Forelimb muscle (tissue), 1 donor: ENCODE measurements at regions not wholly inside any gene's neighbourhood (a gene's known extent, or its start where the extent isn't known, plus 50 kb on each side); places are given as distances from the start of the nearest gene placed in this dataset.

Source experiments
- DNase-seq: peaks from one replicate; pipeline ENCODE4 v3.0.0-alpha.2; 2013; ENCODE audit warnings: low read depth

DNA sequence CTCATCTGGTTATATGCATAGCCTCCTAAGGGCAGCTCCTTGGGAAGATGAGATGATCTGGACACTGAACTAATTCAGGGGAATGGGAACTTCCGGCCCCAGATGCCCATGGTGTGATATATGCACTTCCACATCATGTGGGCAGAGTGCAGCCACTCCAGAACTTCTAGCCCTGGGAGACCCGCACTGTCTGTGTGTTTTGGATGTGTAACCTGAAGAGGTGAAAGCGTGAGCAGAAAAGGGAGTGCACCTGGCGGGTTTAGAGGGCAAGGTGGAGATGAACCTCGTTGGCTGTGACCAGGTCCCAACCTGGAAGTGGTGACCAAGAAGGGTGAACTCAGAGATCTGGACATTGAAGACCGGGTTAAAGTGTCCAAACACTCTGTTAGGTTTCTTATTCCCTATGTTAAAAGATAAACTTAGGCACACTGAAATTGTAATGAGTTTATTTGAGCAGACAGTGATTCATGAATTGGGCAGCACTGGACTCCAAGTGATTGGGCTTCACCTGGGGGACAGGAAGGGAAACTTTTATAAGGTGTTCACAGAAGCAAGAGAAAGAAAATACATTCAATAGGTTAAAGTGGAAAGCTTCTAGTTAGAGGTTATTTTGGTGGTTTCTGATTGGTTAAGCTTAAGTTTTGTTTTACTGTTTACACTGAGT lies 296.2 kb upstream of the SKOR2 start:
- no peak for DNase-seq

DNA sequence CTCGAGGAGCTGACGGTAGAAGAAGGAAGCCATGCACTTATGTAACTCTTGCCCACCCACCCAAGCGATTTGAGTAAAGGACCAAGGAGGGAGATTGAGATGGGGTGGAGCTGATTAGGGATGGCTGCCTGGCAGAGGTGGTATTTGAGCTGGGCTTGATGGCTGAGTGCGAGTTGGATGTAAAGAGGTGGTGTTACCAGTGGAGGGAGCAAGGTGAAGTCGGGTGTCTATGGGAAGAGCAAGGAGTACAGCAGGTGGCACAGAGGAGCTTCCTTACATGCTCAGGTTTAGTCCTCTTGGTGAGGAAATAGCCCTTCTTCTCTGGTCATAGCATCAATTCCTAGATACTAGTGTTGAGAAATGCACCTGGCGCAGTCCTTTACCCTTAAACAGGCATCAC lies 294.2 kb upstream of the SKOR2 start:
- DNase-seq: no peak

DNA sequence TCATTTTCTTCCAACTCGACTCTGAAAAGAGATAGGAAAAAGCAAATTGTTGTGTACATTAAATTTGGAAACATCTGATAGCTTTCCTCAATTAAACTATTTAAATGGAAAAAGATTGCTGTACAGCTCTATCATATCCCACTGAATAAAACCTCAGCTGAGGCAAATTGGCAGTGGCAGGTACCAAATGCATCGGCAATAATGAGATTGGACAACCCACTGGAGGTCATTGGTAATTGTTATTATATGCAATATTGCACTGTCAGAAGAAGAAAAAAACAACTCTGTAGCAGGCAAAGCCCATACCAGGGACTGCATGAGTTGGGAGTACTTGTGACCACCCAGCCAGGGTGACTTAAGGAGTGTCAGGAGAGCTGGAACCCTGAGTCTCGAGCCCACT lies 291.6 kb upstream of the SKOR2 start:
- DNase-seq: no peak

DNA sequence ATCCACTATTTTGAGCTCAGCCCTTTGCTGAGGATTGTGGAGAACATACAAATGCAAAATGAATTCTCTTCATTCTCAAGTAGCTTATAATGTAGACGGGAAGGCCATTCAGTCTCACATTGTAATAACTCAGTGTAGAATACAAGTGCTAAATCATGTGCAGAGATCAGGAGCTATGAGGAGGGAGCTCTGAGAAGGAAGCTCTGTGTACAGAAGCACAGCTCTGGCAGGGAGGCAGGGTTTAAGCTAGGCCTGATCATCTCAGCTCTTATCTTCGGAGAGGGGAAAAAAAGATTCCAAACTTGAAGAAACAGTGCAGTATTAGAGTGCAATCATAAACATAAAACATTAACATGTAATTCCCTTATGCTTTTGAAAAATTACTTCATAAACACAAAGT lies 291.1 kb upstream of the SKOR2 start:
- no peak for DNase-seq

DNA sequence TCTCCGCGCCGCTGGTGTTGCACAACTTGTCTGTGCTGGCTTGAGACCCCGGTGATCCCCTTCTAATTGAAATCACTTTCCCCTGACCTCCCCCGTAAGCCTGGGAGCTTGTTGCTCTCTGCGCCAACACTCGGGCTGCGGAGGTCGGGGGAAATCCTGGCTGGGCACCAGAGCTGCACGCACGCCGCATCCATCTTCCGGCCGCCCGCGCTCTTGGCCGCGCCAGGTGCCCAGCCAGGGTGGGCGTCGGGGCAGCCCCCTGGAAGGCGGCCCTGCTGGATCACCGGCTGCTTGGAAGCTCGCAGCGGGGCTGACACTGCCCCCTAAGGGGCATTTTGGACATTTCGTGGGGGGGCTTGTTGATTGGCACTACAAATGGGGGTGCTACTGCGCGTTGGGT lies 280.3 kb upstream of the SKOR2 start:
- DNase-seq: no peak

DNA sequence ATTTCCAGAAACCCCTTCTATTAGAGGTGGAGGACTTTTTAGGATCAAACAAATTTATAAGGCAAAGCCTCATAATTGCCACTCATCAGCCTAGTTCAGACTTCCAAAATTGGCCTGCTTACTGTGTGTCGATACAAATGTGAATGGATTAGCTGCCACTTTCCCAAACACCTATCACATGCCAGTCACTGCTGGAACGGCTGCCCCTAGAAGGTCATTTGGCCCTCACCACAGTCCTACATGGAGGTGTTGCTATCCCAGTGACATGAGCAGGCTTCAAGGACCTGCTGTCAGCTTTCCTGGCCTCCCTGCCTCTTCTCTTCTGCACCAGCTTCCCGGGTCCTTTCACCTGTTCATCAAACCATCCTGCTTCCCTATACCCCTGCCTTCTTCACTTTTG lies 279.2 kb upstream of the SKOR2 start:
- no peak for DNase-seq

DNA sequence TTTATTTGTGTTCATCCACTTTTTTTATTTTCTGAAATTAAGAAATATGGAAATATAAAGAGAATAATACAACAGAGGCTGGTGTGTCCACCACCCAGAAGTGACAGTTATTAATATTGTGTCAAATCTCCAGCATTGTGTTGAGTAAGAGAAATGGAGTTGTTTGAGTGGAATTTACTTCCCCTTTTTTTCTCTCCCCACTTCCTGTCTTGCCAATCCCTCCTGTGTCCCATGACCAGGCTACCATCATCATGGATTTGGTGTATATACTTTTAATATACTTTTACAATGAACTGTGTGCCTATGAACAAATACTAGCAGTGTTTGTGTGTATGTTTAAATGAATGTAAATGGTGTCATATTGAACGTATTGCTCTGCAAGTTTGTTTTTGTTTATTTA lies 276.9 kb upstream of the SKOR2 start:
- no peak for DNase-seq

DNA sequence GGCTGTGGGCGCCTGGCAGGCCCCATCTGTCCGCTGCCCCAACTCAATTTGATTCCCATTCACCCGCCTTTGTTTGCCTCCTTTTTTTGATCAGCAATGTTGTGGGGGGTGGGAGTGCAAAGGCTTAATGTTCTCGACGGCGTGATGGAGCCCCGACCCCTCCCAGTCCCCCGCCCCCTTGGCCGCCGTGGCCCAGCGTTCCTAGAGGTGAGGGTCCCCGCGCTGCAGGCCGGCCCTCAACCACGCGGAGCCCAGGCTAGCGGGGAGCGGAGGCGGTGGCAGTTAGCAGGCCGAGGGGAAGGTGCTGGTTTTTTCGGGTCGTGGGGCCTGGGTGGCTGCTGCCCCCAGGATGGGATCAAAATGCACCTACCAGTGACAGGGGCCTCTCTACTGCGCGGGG lies 274.7 kb upstream of the SKOR2 start:
- no peak for DNase-seq

DNA sequence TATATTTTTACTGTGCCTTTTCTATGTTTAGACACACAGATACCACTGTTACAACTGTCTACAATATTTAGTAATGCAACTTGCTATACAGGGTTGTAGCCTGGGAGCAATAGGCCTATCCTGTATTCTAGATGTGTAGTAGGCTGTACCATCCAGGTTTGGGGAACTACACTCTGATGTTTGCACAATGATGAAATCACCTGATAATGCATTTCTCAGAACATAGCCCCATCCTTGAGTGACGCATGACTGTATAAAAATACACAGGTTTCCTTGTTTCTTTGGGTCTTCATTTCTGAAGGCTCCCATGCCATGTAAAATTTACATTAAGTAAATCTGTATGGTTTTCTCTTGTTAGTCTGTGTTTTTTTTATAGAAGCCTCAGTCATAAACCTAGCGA lies 270.9 kb upstream of the SKOR2 start:
- no peak for DNase-seq

DNA sequence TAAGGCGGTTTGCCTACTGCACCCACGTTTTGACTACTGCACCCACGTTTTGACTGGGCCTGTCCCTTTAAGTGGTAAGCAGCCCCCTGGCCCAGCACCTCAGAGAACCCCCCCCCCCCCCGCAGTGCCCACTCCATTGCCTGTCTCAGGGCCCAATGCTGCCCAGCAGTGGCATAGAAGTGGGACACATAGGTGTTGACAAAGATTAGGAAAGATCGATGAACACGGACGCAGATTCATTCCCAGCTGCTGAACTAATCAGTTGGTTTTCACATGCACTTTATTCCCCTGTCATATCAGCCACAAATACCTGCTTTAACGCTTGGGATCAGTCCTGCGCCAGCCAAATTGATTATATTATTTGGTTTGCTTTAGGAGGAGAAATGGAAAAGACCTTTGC lies 268.8 kb upstream of the SKOR2 start:
- no peak for DNase-seq

DNA sequence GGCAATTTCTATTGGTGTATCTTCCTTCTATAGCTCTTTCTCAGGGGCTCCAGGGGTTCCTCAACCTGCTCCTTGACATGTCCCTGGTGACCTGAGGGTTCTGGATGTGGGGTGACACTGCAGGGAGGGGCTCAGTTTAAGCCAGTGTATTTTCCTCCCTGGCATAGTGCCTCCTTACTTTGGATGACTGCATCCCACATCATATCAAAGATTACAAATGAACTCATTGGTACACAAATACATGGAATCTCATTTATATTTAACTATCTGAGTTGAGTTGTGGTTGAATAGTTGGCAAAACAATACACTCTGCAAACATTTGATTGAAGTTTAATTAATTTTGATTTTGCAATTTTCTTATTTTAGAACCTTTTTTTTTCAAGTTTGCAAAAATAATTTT lies 268.2 kb upstream of the SKOR2 start:
- DNase-seq: no peak

DNA sequence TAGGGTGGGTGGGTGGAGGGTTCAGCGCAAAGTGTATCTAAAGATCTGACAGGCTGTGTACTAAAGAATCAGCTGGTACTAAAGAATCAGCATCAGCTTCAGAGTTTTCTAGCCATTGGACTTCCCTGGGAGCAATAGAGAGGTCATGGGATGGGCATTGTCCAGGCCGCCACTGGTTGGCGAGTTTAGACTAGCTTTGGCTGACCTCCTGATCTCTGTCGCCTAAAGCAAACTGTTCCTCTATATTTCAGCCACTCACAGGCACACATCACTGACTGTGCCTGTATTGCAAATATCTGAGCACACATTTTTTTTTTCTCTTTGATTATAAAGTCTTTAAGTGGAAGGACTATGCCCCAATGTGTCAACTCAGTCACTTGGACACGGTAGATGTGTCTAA lies 267.8 kb upstream of the SKOR2 start:
- no peak for DNase-seq

DNA sequence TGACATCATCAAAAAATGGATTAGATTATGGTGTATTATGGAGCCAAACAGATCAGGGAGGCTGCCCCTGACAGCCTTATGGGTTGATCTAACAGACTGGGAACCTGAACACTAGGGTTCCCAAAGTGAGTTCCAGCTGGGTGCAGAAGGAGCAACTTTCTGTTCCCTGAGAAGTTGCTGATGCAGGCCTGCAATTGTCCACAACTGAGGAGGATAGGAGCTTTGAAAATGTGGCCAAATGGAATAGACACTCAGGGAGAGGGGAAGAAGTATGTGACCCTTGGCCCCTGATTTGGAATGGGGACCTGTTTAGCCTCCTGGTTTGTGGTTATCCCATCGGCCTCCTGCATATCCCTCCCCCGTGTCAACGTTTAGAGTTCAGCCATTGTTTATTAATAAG lies 262.2 kb upstream of the SKOR2 start:
- no peak for DNase-seq

DNA sequence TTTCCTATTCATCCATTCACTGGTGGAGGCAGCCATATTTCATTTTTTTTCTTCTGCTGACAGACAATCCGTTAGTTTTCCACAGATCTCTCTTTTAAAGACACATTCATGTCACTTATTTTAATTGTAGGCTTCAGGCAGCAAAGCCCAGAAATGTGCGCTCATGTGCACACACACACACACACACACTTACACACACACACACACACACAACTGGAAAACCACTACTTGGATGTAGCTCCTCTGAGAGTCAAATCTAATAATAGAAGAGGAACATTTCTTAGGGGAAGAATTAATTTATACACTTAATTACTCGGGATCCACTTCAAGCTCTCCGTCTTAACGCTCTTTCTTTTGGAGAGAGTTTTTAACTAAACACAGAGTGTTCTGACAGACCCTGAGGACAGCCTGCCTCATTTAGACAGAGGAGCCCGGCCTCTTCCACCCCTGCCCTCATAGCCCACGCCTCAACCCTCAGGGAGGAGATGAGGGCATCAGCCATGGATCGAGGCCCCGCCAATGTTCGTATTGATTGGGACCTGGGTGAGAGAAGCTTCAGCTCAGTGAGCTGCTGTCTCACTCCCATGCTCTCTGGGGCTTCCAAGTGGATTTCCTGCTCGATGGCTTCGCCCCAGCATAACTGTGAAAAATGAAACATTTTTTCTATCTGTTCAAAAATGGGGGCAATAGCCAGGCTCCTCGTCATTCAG lies 261.4 kb upstream of the SKOR2 start:
- DNase-seq: no peak

DNA sequence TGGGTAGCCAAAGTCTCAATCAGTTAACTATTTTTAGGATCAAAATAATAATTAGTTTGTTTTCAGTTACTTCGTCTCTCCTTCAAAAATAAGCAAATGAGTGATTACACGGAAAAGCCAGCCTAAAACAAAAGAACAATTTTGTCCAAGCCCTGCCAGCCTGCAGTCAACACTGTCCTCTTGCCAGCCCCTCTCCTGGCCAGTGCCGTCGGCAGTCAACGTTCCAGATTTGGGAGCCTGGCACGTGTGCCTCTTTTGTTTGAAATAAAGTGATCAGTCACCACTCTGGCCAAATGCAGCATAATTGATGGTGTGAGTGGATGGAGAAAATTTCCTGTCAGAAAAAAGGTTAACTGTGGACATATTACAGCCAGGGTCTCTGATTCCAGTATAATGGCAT lies 260.6 kb upstream of the SKOR2 start:
- DNase-seq: no peak

DNA sequence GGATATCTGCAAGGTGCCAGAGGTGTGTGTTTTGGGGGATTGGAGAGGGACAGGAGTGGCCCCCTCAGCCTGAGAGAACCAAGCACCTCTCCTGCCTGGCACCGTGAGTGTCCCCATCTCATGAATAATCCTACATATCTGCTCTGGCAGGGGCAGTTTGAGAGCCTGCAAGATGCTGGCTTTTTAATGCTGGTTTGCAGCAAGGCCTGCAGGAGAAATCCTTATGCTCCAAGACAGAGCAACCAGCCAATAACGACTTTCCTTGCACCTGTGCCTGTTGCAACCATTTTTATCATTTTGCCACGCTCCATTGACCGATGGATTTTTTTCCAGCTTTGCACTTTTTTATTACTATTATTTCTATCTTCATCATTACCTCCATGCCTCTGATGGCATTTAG lies 259.4 kb upstream of the SKOR2 start:
- DNase-seq: no peak

DNA sequence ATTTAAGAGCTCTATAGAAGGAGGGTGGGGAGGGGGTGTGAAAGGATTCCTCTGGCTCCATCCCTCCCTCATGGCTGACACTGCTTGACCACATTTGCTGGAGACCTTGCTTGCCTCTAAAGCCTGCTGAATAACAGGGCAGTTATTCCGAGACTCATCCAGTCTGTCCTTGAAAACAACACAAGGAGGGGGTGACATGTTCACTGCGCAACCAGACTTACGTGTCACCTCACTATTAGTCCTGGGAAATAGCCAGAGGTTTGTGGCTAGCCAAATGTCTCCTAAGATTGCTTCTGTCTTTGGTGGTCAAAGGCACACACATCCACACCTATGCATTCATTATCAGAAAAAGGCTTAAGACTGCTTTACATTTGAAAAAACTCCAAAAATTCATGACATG lies 256.2 kb upstream of the SKOR2 start:
- DNase-seq: no peak

DNA sequence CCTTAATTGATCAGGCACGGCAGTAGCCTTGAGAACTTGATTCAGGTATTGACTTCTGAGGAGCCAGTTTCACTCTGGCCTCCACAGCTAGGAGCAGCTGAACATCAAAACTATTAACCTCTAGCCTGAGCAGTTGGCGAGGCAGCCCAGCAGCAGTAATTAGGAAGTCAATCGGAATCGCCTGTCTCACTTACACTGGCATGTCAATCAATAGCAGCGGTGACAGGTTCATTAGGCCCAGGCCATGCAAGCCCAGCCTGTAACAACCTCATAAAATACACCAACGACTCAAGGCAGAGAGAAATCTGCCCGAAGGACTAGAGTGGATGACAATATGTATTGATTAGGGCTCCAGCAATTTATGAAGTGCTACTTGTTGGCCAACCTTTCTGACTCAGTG lies 255.4 kb upstream of the SKOR2 start:
- no peak for DNase-seq

DNA sequence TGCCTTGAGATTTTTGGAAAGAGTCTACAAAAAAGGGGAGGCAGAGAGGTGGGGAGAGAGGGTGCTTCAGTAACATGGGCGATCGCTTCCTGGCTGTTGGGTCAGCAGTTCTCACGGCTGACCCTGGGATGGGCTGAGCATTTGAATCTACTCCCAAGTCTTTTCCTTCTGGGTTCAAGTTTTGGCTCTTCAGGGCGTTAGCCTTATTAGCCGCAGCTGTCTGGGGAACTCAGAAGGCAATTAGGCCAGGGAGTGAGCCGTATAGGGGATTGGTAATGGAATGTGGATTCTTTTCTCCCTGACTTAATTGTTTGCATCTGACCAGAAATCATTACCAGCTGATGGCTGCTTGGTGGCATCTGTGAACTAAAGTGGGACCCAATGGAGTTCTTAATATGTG lies 250.5 kb upstream of the SKOR2 start:
- DNase-seq: no peak

DNA sequence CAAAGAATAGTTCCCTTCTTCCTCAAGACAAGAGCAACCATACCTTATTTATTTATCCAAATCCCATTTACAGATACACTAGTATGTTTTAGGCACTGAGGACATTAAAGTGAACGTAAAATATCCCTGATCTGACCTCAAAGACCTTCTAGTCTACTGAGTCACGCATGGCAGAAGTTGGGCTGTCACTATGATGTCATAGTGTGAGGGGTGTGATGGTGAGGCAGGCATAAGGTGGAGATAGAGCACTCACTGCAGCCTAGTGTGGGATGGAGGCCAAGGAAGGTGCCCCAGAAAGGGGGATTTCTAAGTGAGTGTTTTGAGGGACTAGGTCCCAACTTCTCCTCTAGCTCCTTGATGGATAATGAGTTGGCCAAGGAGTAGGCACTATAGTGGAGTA lies 249.5 kb upstream of the SKOR2 start:
- DNase-seq: no peak

DNA sequence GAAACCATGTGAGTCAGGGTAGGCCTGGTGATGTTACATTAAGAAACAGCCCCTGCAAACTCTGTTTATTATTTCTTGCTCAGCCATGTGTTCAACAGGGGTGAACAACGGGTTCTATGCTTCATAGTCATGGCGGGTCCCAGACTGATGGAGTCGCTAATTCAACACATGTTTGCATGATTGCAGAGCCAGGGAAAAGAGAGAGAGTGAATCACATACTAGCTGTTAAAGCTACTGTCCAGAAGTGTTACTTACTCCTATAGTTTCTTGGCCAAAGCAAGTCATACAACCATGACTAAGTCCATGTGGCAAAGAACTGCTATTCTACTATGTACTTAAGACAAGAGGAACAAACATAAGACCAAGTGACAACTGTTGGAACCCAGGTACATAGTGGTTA lies 241.2 kb upstream of the SKOR2 start:
- DNase-seq: no peak

DNA sequence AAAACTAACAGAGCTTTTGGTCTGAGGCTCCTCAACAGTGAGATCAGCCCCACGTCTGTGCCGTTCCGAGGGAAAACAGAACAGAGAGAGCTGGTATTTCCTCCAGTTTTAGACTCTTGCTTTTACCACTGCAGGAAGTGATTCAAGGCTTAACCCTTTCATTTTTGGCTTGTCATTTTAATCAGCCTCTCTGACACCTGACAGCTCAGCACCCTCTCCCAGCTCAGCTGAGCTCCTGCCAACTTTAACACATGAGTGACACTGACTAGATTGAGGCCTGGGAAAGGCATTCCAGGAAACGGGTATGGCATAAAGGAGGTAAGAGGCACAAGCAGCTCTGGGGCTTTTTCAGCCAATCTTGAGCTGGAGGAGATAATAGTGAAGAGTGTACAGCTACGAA lies 239.4 kb upstream of the SKOR2 start:
- DNase-seq: no peak

DNA sequence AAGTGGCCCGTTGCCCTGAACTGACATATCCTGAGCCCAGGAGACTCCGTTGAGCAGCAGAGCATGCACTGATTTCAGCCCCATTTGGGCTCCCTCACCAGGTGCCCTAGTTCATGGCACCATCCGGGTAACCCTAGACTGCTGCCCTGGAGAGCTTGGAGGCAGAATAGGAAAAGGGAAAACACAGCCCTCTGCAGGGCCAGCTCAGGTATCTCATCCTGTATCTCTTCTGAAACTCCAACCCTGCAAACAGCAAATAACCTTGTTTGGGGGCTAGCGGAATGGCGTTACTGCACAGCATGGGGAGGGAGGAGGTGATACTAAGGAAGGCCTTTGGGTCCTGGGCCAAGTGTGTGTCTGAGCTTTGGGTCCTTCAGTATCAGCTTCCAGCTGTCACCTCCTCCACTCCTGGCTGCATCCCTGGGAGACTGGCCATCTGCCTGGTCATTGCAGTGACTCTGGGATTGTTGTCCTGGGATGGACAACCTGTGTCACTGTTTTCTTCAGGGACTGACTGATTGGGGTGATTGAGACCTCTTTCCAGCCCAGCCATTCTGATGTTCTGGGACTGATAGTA lies 233.8 kb upstream of the SKOR2 start:
- no peak for DNase-seq

DNA sequence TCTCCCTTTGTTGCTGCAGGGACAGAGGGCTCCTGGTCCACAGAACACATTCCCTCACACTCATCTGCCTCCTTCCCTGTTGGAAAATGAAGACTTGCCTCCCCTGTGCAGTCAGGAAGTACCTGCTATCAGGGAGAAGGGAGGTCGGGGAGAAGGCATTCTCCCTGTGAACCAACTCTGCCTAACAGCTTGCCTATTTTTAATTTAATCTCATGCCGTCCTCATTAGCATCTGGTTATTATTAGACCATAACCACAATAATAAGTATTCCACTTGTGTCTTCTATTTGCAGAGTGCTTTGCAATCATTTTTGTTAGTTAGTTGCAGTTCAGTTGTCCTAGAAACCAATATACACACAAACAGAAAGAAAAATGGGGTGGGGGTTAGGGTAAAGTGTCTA lies 232.6 kb upstream of the SKOR2 start:
- DNase-seq: no peak
